Ishikawa (cell line): ENCODE measurements at regions not wholly inside any gene's neighbourhood (a gene's known extent, or its start where the extent isn't known, plus 50 kb on each side); places are given as distances from the start of the nearest gene placed in this dataset.

Source experiments
- EGR1 ChIP-seq: IDR thresholded peaks from 2 replicates; pipeline ENCODE4 v1.6.1; 2012
- MAX ChIP-seq: IDR thresholded peaks from 2 replicates; pipeline ENCODE4 v1.6.1; 2012
- USF1 ChIP-seq: IDR thresholded peaks from 2 replicates; pipeline ENCODE4 v1.6.1; 2012
- YY1 ChIP-seq: IDR thresholded peaks from 2 replicates; pipeline ENCODE4 v1.6.1; 2012; ENCODE audit warnings: low read depth

- no peak for TF ChIP-seq EGR1
- TF ChIP-seq YY1: no peak
- TF ChIP-seq MAX: no peak
- no peak for TF ChIP-seq USF1
These were observed 103.6 kb upstream of the PAM start for GRCh38 chr5:102651466-102651865.
